ENCODE measurements at regions not wholly inside any gene's neighbourhood (a gene's known extent, or its start where the extent isn't known, plus 50 kb on each side); places are given as distances from the start of the nearest gene placed in this dataset.

DNA sequence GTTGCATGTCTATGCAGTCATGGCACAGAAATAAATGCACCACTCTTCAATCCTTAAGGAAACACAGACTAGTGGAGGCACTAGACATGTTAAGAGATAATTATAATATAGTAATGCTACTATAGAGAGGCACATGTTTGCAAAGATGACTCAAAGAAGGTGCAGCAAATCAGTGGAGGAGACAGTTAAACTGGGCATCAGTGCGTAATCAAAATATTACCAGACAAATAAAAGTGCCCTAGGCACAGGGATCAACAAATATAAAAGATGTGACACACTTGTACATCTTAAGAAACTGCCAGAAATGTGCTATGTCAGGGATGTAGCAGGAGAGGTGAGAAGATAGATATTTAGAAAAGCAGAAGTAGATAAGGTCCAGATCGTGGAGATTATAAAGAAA lies 642.1 kb downstream of the SLCO4C1 start:
- TF ChIP-seq POLR2AphosphoS5 (IDR thresholded peaks at IDR 0.05; ENCODE audit: low read depth, low read length) (no peak), TAF1 (IDR thresholded peaks at IDR 0.05; ENCODE audit: borderline replicate concordance, low read depth, low read length) (no peak)
